ENCODE measurements at regions not wholly inside any gene's neighbourhood (a gene's known extent, or its start where the extent isn't known, plus 50 kb on each side); places are given as distances from the start of the nearest gene placed in this dataset.

DNA sequence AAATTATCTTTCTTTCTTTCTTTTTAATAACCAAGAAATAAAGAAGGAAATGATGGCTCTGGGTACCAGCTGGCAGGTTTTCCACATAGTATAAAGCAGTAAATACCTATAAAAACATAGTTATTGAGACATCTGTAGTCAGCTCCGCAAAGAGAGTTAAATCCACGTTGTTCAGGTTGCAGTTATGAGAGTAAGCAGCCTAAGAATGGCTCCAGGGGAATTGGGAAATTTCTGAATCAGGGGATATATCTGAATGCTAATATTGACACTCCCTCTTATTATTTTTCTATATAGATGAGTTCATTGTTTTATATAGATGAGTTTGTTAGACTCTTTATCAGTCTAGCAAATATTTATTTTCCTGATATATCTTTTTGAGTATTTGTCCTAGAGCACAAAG, 322.0 kb upstream of the LRRC4C start:
- TF ChIP-seq FOXM1 (IDR thresholded peaks at IDR 0.05; ENCODE audit: borderline replicate concordance, low read depth) (no peak), TCF12 (IDR thresholded peaks at IDR 0.05; ENCODE audit: low read depth) (no peak)
